Esophagus squamous epithelium (tissue), 5 donors: ENCODE measurements at regions not wholly inside any gene's neighbourhood (a gene's known extent, or its start where the extent isn't known, plus 50 kb on each side); places are given as distances from the start of the nearest gene placed in this dataset.

ENCODE experiments used
- DNase-seq: peaks from one replicate; lab custom pipeline; 2025; lab: John Stamatoyannopoulos, UW
- H3K27ac ChIP-seq, 4 donors: fragments of 200-600 bp; sonication (generic); one replicate each; pipeline ENCODE4 v1.5.1; 2016 to 2019; ENCODE audit warnings: mild to moderate bottlenecking in 1 of 4
- H3K27me3 ChIP-seq, 4 donors: fragments of 200-600 bp; sonication (generic); 1 replicate in 3 of 4; 2 replicates in 1 of 4; pipeline versions ENCODE4 v1.5.1 to v1.6.0; 2017 to 2021; ENCODE audit warnings: antibody characterized with exemption in 1 of 4
- H3K36me3 ChIP-seq, 3 donors: fragments of 200-600 bp; sonication (generic); one replicate each; pipeline ENCODE4 v1.5.1; 2016 to 2019
- H3K4me1 ChIP-seq, 3 donors: fragments of 200-600 bp; sonication (generic); one replicate each; pipeline ENCODE4 v1.5.1; 2017 to 2019
- H3K4me3 ChIP-seq, 4 donors: fragments of 200-600 bp; sonication (generic); 1 replicate in 3 of 4; 2 replicates in 1 of 4; pipeline ENCODE4 v1.5.1; 2016 to 2019; ENCODE audit warnings: mild to moderate bottlenecking in 2 of 4, moderate library complexity in 1 of 4
- H3K9me3 ChIP-seq, 3 donors: fragments of 200-600 bp; sonication (generic); one replicate each; pipeline ENCODE4 v1.5.1; 2016 to 2019
- CTCF ChIP-seq, 6 experiments: fragments of 450-650 bp in 4 of 6; fragments of 200-600 bp in 2 of 6; sonication (generic) in 2 of 6; IDR thresholded peaks; one replicate each; pipeline ENCODE4 v1.5.1; 2016 to 2019; ENCODE audit warnings: antibody characterized with exemption in 6 of 6, mild to moderate bottlenecking in 4 of 6, moderate library complexity in 4 of 6
- POLR2A ChIP-seq, 4 donors: fragments of 450-650 bp; IDR thresholded peaks; one replicate each; pipeline ENCODE4 v1.6.1; 2017; ENCODE audit warnings: antibody characterized with exemption in 4 of 4, mild to moderate bottlenecking in 4 of 4, moderate library complexity in 3 of 4
- WGBS, 2 donors: methylation state at CpG; one replicate each; pipeline ENCODE4 v1.1.5; 2018; 5-methylcytosine and 5-hydroxymethylcytosine counted together
- intact Hi-C: fragments of 100-400 bp; cut with DNase I; formaldehyde crosslinking; loops from one replicate; pipeline ENCODE4 v1.15.0; 2022
- donor health status: DM: yes; HTN: yes; CAD: no.

GRCh38 chr18:30342675-30343074 lies 699.9 kb downstream of the DSC3 start:
- no peak for TF ChIP-seq CTCF (IDR thresholded peaks at IDR 0.05)
- no peak for TF ChIP-seq POLR2A (IDR thresholded peaks at IDR 0.05)
- 73 to 75% methylated on average over 2 of the region's 2 CpGs for WGBS, 2 donors
- DNase-seq = no peak

GRCh38 chr18:30334781-30335180 lies 707.8 kb downstream of the DSC3 start:
- no peaks in the 10 kb centered on the region for H3K9me3 ChIP-seq
- no peaks in the 10 kb centered on the region for H3K36me3 ChIP-seq
- 77 to 80% methylated on average over 7 of the region's 7 CpGs for WGBS, 2 donors
- intact Hi-C loops = no loop called here
- TF ChIP-seq CTCF (IDR thresholded peaks at IDR 0.05) (no peak), POLR2A (IDR thresholded peaks at IDR 0.05) (no peak)
- H3K4me3 ChIP-seq = no peak overlapping the region
- H3K4me1 ChIP-seq = no peaks in the 10 kb centered on the region
- DNase-seq = no peak
- H3K27me3 ChIP-seq = no peaks in the 10 kb centered on the region
- no peak overlapping the region for H3K27ac ChIP-seq

More at GRCh38 chr18:30342675-30343074, 699.9 kb downstream of the DSC3 start:
- H3K4me3 ChIP-seq = no peak overlapping the region
- no peaks in the 10 kb centered on the region for H3K36me3 ChIP-seq
- no peak overlapping the region for H3K27ac ChIP-seq
- H3K4me1 ChIP-seq = no peaks in the 10 kb centered on the region
- intact Hi-C loops = no loop called here
- no peaks in the 10 kb centered on the region for H3K27me3 ChIP-seq
- H3K9me3 ChIP-seq = no peaks in the 10 kb centered on the region

- Histone ChIP-seq H3K4me1 (no peaks in the 10 kb centered on the region), H3K9me3 (no peaks in the 10 kb centered on the region), H3K27me3 (no peaks in the 10 kb centered on the region), H3K4me3 (no peak overlapping the region), H3K36me3 (no peaks in the 10 kb centered on the region), H3K27ac (no peak overlapping the region)
- TF ChIP-seq CTCF (IDR thresholded peaks at IDR 0.05) (no peak), POLR2A (IDR thresholded peaks at IDR 0.05) (no peak)
- WGBS, 2 donors = 70 to 76% methylated on average over 4 of the region's 4 CpGs
- intact Hi-C loops = no loop called here
- no peak for DNase-seq
Measured at GRCh38 chr18:30333310-30333709, 709.2 kb downstream of the DSC3 start.

GRCh38 chr18:30328839-30329238 lies 713.7 kb downstream of the DSC3 start:
- DNase-seq = no peak
- Histone ChIP-seq H3K27ac (no peak overlapping the region), H3K27me3 (no peaks in the 10 kb centered on the region), H3K9me3 (no peaks in the 10 kb centered on the region), H3K4me1 (no peaks in the 10 kb centered on the region), H3K36me3 (no peaks in the 10 kb centered on the region), H3K4me3 (no peak overlapping the region)
- no peak for TF ChIP-seq POLR2A (IDR thresholded peaks at IDR 0.05)
- TF ChIP-seq CTCF (IDR thresholded peaks at IDR 0.05) = no peak
- intact Hi-C loops = no loop called here
- WGBS, 2 donors = 49 to 60% methylated on average over 3 of the region's 3 CpGs

GRCh38 chr18:30302181-30302580 lies 740.4 kb downstream of the DSC3 start:
- Histone ChIP-seq H3K4me3 (no peak overlapping the region), H3K9me3 (no peaks in the 10 kb centered on the region), H3K4me1 (no peaks in the 10 kb centered on the region), H3K36me3 (no peaks in the 10 kb centered on the region), H3K27me3 (no peaks in the 10 kb centered on the region), H3K27ac (no peak overlapping the region)
- no peak for TF ChIP-seq POLR2A (IDR thresholded peaks at IDR 0.05)
- no peak for TF ChIP-seq CTCF (IDR thresholded peaks at IDR 0.05)
- intact Hi-C loops = no loop called here
- DNase-seq = no peak
